GM12873 (cell line): ENCODE measurements at regions not wholly inside any gene's neighbourhood (a gene's known extent, or its start where the extent isn't known, plus 50 kb on each side); places are given as distances from the start of the nearest gene placed in this dataset.

Source experiments
- CTCF ChIP-seq: IDR thresholded peaks from 2 replicates; pipeline ENCODE4 v1.5.1; 2012; ENCODE audit warnings: low read depth, mild to moderate bottlenecking, moderate library complexity, low read length, control low read depth; ENCODE audit not compliant: insufficient read depth; ENCODE audit errors: missing control alignments

- no peak for TF ChIP-seq CTCF
These were observed 79.9 kb upstream of the RGMA start for GRCh38 chr15:93168910-93169309.

GRCh38 chr15:93167291-93167690 is 78.3 kb upstream of the RGMA start:
- no peak for TF ChIP-seq CTCF

GRCh38 chr15:93166675-93167074 is 77.7 kb upstream of the RGMA start:
- no peak for TF ChIP-seq CTCF

GRCh38 chr15:93165734-93166470 is 76.9 kb upstream of the RGMA start:
- no peak for TF ChIP-seq CTCF

- TF ChIP-seq CTCF, result no peak
These were observed 75.4 kb upstream of the RGMA start for GRCh38 chr15:93164409-93164808.

- TF ChIP-seq CTCF, result no peak
These were observed 73.5 kb upstream of the RGMA start for GRCh38 chr15:93162560-93162959.

- TF ChIP-seq CTCF, result no peak
These were observed 70.9 kb upstream of the RGMA start for GRCh38 chr15:93159930-93160329.
